Right lobe of liver (tissue), 6 donors: ENCODE measurements at regions not wholly inside any gene's neighbourhood (a gene's known extent, or its start where the extent isn't known, plus 50 kb on each side); places are given as distances from the start of the nearest gene placed in this dataset.

Experiments used
- ATAC-seq, 4 donors: fragments of 200-7000 bp; cut with Tn5 transposase; one replicate each; pipeline ENCODE4 v1.9.1; 2020; ENCODE audit warnings: mild to moderate bottlenecking in 4 of 4, moderate library complexity in 4 of 4
- DNase-seq, 3 donors: peaks; one replicate each; pipeline ENCODE4 v3.0.0-alpha.2; 2020
- H3K27ac ChIP-seq, 3 donors: fragments of 200-600 bp; one replicate each; pipeline ENCODE4 v1.8.0; 2022
- H3K27me3 ChIP-seq, 2 donors: fragments of 200-600 bp; one replicate each; pipeline ENCODE4 v1.8.0; 2022
- H3K36me3 ChIP-seq, 4 donors: fragments of 200-600 bp; sonication (generic) in 1 of 4; one replicate each; pipeline versions ENCODE4 v1.5.1 to v1.8.0; 2017 to 2022; ENCODE audit warnings: control low read depth in 1 of 4
- H3K4me1 ChIP-seq, 4 donors: fragments of 200-600 bp; sonication (generic) in 1 of 4; one replicate each; pipeline versions ENCODE4 v1.5.1 to v1.8.0; 2017 to 2022; ENCODE audit warnings: control low read depth in 1 of 4
- H3K4me3 ChIP-seq, 3 donors: fragments of 200-600 bp; one replicate each; pipeline ENCODE4 v1.8.0; 2022
- H3K9me3 ChIP-seq, 4 donors: fragments of 200-600 bp; sonication (generic) in 1 of 4; one replicate each; pipeline versions ENCODE4 v1.5.1 to v1.8.0; 2017 to 2022; ENCODE audit warnings: control low read depth in 1 of 4
- POLR2A ChIP-seq: fragments of 450-650 bp; IDR thresholded peaks from one replicate; pipeline ENCODE4 v1.6.1; 2017; ENCODE audit warnings: antibody characterized with exemption, mild to moderate bottlenecking
- WGBS: methylation state at CpG from one replicate; pipeline ENCODE4 v1.1.6; 2018; ENCODE audit warnings: low coverage, low lambda C conversion rate; ENCODE audit not compliant: insufficient coverage; ENCODE audit errors: missing lambda C conversion rate; 5-methylcytosine and 5-hydroxymethylcytosine counted together
- intact Hi-C, 2 donors: fragments of 100-400 bp; cut with DNase I; formaldehyde crosslinking; loops; one replicate each; pipeline versions ENCODE4 v1.11.2 to v1.14.1; 2022
- TF ChIP-seq, protein P1 (sequence below), 4 donors: fragments of 200-600 bp in 3 of 4; fragments of 450-650 bp in 1 of 4; IDR thresholded peaks; one replicate each; pipeline versions ENCODE4 v1.5.1 to v1.8.0; 2016 to 2022; ENCODE audit warnings: antibody characterized with exemption in 4 of 4, mild to moderate bottlenecking in 2 of 4
- donor health status: DM: no; HTN: yes; CAD: no.
- donor health status: DM: no; HTN: no; CAD: no.
- donor health status: DM: no; HTN: no; CAD: no.
- donor health status: DM: no; HTN: yes; CAD: no.
- donor health status: DM: no; HTN: yes; CAD: no.

DNA sequence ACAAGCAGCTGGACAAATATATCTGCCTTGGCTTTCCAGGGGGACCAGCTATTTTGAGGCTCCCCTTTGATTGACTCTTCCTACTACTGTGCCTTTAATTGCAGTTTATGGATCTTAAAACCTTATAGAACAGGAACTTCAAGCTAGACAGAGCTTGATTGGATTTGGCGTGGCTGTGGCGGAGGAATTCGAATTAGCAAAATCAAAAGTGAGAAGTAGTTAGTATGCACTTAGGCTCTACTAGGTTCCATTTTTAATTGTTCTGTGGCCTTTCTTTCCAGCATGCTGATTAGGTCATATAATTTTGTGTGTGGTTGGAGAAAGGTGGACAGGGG lies 248.0 kb downstream of the HIVEP2 start:
- 94% methylated on average over 3 of the region's 3 CpGs for WGBS
- H3K27me3 ChIP-seq, result no peaks in the 10 kb centered on the region
- H3K4me3 ChIP-seq, result no peak overlapping the region
- intact Hi-C loops, result loop anchor here in 1 of 2 donors (10.0 kb wide), 1 partner anchor 728 kb away; no protein-coding TSS in a partner anchor
- H3K27ac ChIP-seq, result no peak overlapping the region
- no peak for TF ChIP-seq POLR2A
- TF ChIP-seq, protein P1, sequence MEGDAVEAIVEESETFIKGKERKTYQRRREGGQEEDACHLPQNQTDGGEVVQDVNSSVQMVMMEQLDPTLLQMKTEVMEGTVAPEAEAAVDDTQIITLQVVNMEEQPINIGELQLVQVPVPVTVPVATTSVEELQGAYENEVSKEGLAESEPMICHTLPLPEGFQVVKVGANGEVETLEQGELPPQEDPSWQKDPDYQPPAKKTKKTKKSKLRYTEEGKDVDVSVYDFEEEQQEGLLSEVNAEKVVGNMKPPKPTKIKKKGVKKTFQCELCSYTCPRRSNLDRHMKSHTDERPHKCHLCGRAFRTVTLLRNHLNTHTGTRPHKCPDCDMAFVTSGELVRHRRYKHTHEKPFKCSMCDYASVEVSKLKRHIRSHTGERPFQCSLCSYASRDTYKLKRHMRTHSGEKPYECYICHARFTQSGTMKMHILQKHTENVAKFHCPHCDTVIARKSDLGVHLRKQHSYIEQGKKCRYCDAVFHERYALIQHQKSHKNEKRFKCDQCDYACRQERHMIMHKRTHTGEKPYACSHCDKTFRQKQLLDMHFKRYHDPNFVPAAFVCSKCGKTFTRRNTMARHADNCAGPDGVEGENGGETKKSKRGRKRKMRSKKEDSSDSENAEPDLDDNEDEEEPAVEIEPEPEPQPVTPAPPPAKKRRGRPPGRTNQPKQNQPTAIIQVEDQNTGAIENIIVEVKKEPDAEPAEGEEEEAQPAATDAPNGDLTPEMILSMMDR (IDR thresholded peaks at IDR 0.05), result no peak
- peaks cover 0 to 30% (median 0%) of the 10 kb centered on the region in 4 donors for H3K4me1 ChIP-seq
- ATAC-seq, result no peak
- H3K36me3 ChIP-seq, result no peaks in the 10 kb centered on the region
- no peak for DNase-seq
- no peaks in the 10 kb centered on the region for H3K9me3 ChIP-seq

- WGBS, result 80% methylated on average over 4 of the region's 4 CpGs
- intact Hi-C loops, result loop anchor here in 1 of 2 donors (10.0 kb wide), 1 partner anchor 727 kb away; no protein-coding TSS in a partner anchor
These were observed 247.1 kb downstream of the HIVEP2 start for GRCh38 chr6:142697922-142698321.

GRCh38 chr6:142698751-142699150 lies 246.2 kb downstream of the HIVEP2 start:
- 52% methylated on average over 2 of the region's 2 CpGs for WGBS
- no peak for ATAC-seq
- Histone ChIP-seq H3K4me3 (no peak overlapping the region), H3K9me3 (no peaks in the 10 kb centered on the region), H3K27me3 (no peaks in the 10 kb centered on the region), H3K4me1 (peaks cover 0 to 22% (median 0%) of the 10 kb centered on the region in 4 donors), H3K27ac (no peak overlapping the region), H3K36me3 (no peaks in the 10 kb centered on the region)
- TF ChIP-seq, protein P1 (IDR thresholded peaks at IDR 0.05), result no peak
- TF ChIP-seq POLR2A, result no peak
- intact Hi-C loops, result loop anchor here in 1 of 2 donors (10.0 kb wide), 1 partner anchor 726 kb away; no protein-coding TSS in a partner anchor
- DNase-seq, result no peak

More at GRCh38 chr6:142697922-142698321, 247.1 kb downstream of the HIVEP2 start:
- Histone ChIP-seq H3K27me3 (no peaks in the 10 kb centered on the region), H3K4me1 (peaks cover 0 to 24% (median 0%) of the 10 kb centered on the region in 4 donors), H3K27ac (no peak overlapping the region), H3K36me3 (no peaks in the 10 kb centered on the region), H3K4me3 (no peak overlapping the region), H3K9me3 (no peaks in the 10 kb centered on the region)
- DNase-seq, result no peak
- TF ChIP-seq POLR2A, result no peak
- TF ChIP-seq, protein P1 (IDR thresholded peaks at IDR 0.05), result no peak
- no peak for ATAC-seq

DNA sequence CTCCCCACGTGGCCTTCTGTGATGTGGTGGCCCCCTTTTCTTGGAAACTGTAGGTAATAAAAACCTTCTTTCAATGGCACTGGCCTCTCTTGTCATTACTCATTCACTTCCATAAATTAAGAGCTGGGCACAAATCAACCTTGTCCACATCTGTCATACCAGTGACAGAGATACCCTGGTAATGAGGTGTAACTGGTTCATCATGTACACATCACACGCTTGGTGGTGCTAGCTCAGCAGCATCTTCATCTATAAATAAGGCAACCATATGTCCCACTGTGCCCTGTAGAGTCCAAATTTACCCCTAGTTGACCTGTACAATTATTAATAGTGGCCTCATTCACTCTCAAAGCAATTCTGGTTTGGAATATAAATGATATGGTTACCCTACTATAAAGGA lies 245.6 kb downstream of the HIVEP2 start:
- Histone ChIP-seq H3K27me3 (no peaks in the 10 kb centered on the region), H3K4me3 (no peak overlapping the region), H3K36me3 (no peaks in the 10 kb centered on the region), H3K9me3 (no peaks in the 10 kb centered on the region), H3K4me1 (peaks cover 0 to 22% (median 0%) of the 10 kb centered on the region in 4 donors), H3K27ac (no peak overlapping the region)
- no peak for TF ChIP-seq POLR2A
- TF ChIP-seq, protein P1 (IDR thresholded peaks at IDR 0.05), result no peak
- intact Hi-C loops, result loop anchor here in 1 of 2 donors (10.0 kb wide), 1 partner anchor 725 kb away; no protein-coding TSS in a partner anchor
- ATAC-seq, result no peak
- DNase-seq, result no peak
- 82% methylated on average over 2 of the region's 2 CpGs for WGBS
